HEK293T (cell line): ENCODE measurements at regions not wholly inside any gene's neighbourhood (a gene's known extent, or its start where the extent isn't known, plus 50 kb on each side); places are given as distances from the start of the nearest gene placed in this dataset.

Source experiments
- CTCF ChIA-PET: fragments of 350-600 bp; formaldehyde crosslinking; extraction: SDS; loops from one replicate; lab custom pipeline; 2021; ENCODE audit warnings: antibody characterized with exemption, inconsistent platforms; lab: Yijun Ruan, JAX
- POLR2A ChIA-PET: fragments of 350-600 bp; formaldehyde crosslinking; extraction: SDS; loops from one replicate; lab custom pipeline; 2020; ENCODE audit warnings: antibody characterized with exemption, inconsistent platforms; lab: Yijun Ruan, JAX
- DNase-seq: peaks from one replicate; pipeline ENCODE4 v3.0.0; 2012; ENCODE audit warnings: mixed read lengths; ENCODE audit errors: extremely low spot score
- ARNT ChIP-seq: fragments of 450-650 bp; IDR thresholded peaks from 2 replicates; pipeline ENCODE4 v1.6.1; 2017; ENCODE audit warnings: mild to moderate bottlenecking
- BHLHE40 ChIP-seq: fragments of 450-650 bp; IDR thresholded peaks from 2 replicates; pipeline ENCODE4 v1.6.1; 2016; ENCODE audit warnings: mild to moderate bottlenecking, moderate library complexity, borderline replicate concordance
- CTBP1 ChIP-seq: fragments of 450-650 bp; IDR thresholded peaks from 2 replicates; pipeline ENCODE4 v1.6.1; 2016; ENCODE audit warnings: borderline replicate concordance
- ELF4 ChIP-seq: fragments of 450-650 bp; IDR thresholded peaks from 2 replicates; pipeline ENCODE4 v1.6.1; 2017; ENCODE audit warnings: antibody characterized with exemption
- FOXA1 ChIP-seq: fragments of 450-650 bp; IDR thresholded peaks from 2 replicates; pipeline ENCODE4 v1.6.1; 2016; ENCODE audit warnings: mild to moderate bottlenecking
- FOXK2 ChIP-seq: fragments of 450-650 bp; IDR thresholded peaks from 2 replicates; pipeline ENCODE4 v1.6.1; 2016; ENCODE audit warnings: mild to moderate bottlenecking
- FOXM1 ChIP-seq: fragments of 450-650 bp; IDR thresholded peaks from 2 replicates; pipeline ENCODE4 v1.6.1; 2017; ENCODE audit warnings: mild to moderate bottlenecking, borderline replicate concordance
- HDGF ChIP-seq: fragments of 450-650 bp; IDR thresholded peaks from 2 replicates; pipeline ENCODE4 v1.6.1; 2017; ENCODE audit warnings: antibody characterized with exemption, borderline replicate concordance
- L3MBTL2 ChIP-seq: fragments of 450-650 bp; conservative IDR thresholded peaks from 2 replicates; pipeline ENCODE4 v1.6.1; 2016; ENCODE audit warnings: mild to moderate bottlenecking
- LEF1 ChIP-seq: fragments of 450-650 bp; IDR thresholded peaks from 2 replicates; pipeline ENCODE4 v1.6.1; 2017; ENCODE audit warnings: mild to moderate bottlenecking, borderline replicate concordance
- NFRKB ChIP-seq: fragments of 450-650 bp; IDR thresholded peaks from 2 replicates; pipeline ENCODE4 v1.6.1; 2016; ENCODE audit warnings: mild to moderate bottlenecking, moderate library complexity
- SP1 ChIP-seq: fragments of 450-650 bp; IDR thresholded peaks from 2 replicates; pipeline ENCODE4 v1.6.1; 2017
- SUZ12 ChIP-seq: fragments of 450-650 bp; IDR thresholded peaks from 2 replicates; pipeline ENCODE4 v1.6.1; 2016; ENCODE audit warnings: mild to moderate bottlenecking
- TARDBP ChIP-seq: fragments of 450-650 bp; IDR thresholded peaks from 2 replicates; pipeline ENCODE4 v1.6.1; 2016
- ZNF384 ChIP-seq: fragments of 450-650 bp; IDR thresholded peaks from 2 replicates; pipeline ENCODE4 v1.6.1; 2016
- TF ChIP-seq, protein P1 (sequence below): fragments of 450-650 bp; IDR thresholded peaks from 2 replicates; pipeline ENCODE4 v1.6.1; 2016

DNA sequence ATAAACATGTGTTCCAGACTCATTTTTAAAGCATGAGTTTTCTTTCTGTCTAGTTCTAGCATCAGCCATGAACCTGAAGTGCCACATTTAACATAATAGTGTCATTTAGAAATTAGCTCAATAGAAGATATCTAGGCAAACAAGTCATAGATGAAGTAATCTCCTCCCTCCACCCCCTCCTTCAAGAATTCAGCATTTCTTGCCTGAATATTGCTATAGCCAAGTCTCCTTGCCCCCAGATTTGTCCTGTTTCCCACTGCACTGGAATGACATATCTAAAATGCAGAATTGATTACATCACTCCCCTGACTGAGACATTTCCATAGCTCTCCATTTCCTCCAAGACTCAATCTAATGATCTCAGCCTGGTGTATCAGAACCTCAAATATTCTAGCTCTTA is 134.9 kb upstream of the BACH2 start:
- ChIA-PET CTCF (no interaction called here), POLR2A (no interaction called here)

DNA sequence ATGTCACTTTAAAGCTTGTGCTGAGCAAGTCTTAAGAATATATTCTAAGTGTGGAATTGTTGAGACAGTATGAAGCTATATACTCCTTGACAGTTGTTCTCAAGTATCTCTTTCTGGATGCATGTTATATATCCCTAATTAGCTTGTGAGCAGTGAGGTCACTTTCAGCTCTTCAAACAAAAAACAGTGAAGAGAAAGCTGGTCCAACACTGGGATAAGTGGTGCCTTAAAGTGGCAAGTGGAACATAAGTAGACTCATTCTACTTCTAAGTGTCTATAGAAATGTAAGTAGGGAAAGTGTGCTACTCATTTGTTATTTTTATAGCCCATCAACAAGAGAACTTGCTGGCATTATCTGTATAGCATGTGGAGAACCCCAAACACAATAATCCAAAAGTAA is 133.1 kb upstream of the BACH2 start:
- no peak for DNase-seq
- POLR2A ChIA-PET: no interaction called here
- CTCF ChIA-PET: no interaction called here
- TF ChIP-seq TARDBP (no peak), HDGF (no peak), CTBP1 (no peak), FOXM1 (no peak), FOXA1 (no peak), L3MBTL2 (no peak), BHLHE40 (no peak), ELF4 (no peak), ZNF384 (no peak), SP1 (no peak)

More for the DNA sequence above, 134.9 kb upstream of the BACH2 start:
- TF ChIP-seq, protein P1, sequence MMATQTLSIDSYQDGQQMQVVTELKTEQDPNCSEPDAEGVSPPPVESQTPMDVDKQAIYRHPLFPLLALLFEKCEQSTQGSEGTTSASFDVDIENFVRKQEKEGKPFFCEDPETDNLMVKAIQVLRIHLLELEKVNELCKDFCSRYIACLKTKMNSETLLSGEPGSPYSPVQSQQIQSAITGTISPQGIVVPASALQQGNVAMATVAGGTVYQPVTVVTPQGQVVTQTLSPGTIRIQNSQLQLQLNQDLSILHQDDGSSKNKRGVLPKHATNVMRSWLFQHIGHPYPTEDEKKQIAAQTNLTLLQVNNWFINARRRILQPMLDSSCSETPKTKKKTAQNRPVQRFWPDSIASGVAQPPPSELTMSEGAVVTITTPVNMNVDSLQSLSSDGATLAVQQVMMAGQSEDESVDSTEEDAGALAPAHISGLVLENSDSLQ: no peak
- TF ChIP-seq HDGF: no peak
- TF ChIP-seq NFRKB: no peak
- TF ChIP-seq LEF1: no peak
- no peak for TF ChIP-seq SP1
- no peak for TF ChIP-seq FOXK2
- no peak for TF ChIP-seq FOXA1
- no peak for TF ChIP-seq ARNT
- TF ChIP-seq FOXM1: no peak
- TF ChIP-seq TARDBP: no peak
- TF ChIP-seq L3MBTL2: no peak
- no peak for DNase-seq

DNA sequence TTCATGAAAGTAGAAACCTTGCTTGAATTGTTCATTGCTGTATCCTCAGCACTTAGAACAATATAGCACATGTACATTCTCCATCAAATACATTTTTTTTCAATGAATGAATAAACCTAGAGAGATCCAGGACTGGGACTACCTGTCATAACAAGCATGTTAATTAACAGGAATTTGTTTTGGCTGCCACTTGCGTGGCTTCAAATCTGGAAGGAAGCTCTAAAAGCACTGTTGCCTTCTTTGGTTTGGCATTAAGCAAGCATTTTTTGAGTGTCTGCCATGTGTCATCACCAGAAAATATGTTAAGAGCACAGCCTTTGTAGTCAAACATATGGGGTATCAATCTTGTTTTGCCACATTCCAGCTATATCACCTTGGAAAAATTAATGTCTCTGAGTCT is 131.9 kb upstream of the BACH2 start:
- ChIA-PET POLR2A (no interaction called here), CTCF (no interaction called here)

DNA sequence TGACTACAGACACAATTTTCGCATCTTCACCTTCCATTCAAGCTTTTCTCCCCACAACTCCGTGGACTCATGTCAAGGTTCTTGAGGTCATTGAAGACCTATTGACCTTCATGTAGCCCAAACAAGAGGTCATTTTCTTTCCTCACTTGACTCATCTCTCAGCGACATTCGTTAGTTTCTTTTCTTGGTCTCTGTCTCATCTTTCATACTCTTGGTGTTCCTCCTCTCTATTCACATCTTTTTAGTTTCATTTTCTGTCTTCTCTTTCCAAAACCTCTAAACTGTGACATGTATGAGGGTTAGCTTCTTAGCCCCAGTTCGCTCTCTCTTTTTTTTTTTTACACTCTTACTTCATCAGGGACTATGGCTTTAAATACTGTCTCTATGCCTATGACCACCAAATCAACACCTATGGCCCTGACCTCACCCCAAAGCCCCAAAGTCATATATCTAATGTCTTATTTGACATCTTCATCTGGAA is 128.6 kb upstream of the BACH2 start:
- POLR2A ChIA-PET: interaction anchor here (1.2 kb wide), 1 partner anchor 12 kb away, joined by 3 read pairs; no protein-coding TSS in a partner anchor
- TF ChIP-seq HDGF (no peak), SUZ12 (no peak), TARDBP (no peak)
- CTCF ChIA-PET: no interaction called here
- DNase-seq: no peak

More for the DNA sequence above, 131.9 kb upstream of the BACH2 start:
- DNase-seq: no peak
- TF ChIP-seq TARDBP (no peak), ARNT (no peak), ZNF384 (no peak), SP1 (no peak), SUZ12 (no peak), HDGF (no peak), FOXM1 (no peak), CTBP1 (no peak), FOXK2 (no peak), FOXA1 (no peak), ELF4 (no peak), NFRKB (no peak), BHLHE40 (no peak), LEF1 (no peak), L3MBTL2 (no peak)
- TF ChIP-seq, protein P1: no peak

DNA sequence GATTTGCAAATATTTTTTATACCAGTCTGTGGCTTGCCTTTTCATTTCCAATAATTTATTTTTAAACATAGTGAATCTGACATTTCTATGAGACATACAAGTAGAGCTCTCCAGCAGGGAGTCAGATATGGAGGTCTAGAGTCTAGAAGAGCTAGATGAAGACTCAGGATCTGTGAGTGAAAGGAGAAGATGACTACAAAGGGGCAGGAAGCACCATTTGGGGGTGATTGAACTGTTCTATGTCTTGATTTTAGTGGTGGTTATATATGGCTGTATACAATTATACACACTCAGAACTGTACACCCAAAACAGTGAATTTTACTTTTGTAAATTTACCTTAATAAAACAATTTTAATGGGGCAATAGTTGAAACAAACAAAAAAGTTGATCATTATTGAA is 127.9 kb upstream of the BACH2 start:
- no peak for DNase-seq
- CTCF ChIA-PET: interaction anchor here (1.5 kb wide), 1 partner anchor 52 kb away, joined by 3 read pairs; no protein-coding TSS in a partner anchor
- TF ChIP-seq ZNF384: no peak
- no peak for TF ChIP-seq L3MBTL2
- TF ChIP-seq CTBP1: no peak
- no peak for TF ChIP-seq ELF4
- TF ChIP-seq FOXM1: no peak
- TF ChIP-seq BHLHE40: no peak
- no peak for TF ChIP-seq TARDBP
- no peak for TF ChIP-seq FOXA1
- TF ChIP-seq, protein P1: no peak
- TF ChIP-seq NFRKB: no peak
- TF ChIP-seq SUZ12: no peak
- TF ChIP-seq FOXK2: no peak
- no peak for TF ChIP-seq SP1
- POLR2A ChIA-PET: interaction anchor here (1.2 kb wide), 1 partner anchor 11 kb away, joined by 3 read pairs; no protein-coding TSS in a partner anchor

DNA sequence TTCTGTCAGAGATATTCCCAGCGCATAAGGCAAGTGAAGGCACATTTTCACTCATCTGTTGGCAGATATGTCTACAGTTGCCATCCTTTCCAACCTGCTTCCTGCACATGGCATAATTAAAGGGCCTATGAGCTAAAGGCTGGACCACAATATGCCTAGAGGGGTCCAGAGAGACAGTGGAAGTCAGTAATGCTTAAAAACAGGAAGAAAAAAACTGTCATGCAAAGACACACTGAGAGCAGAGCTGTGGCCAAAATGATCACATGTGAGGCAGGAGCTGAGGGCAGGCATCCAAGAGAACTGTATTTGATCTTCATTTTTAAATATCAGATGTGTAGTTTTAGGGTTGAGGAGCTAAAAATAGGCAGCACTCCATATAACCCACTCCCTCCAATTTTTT is 125.0 kb upstream of the BACH2 start:
- TF ChIP-seq ZNF384: no peak
- TF ChIP-seq SUZ12: no peak
- TF ChIP-seq, protein P1: no peak
- no peak for TF ChIP-seq BHLHE40
- TF ChIP-seq LEF1: no peak
- no peak for TF ChIP-seq FOXM1
- no peak for TF ChIP-seq CTBP1
- no peak for TF ChIP-seq ELF4
- TF ChIP-seq ARNT: no peak
- TF ChIP-seq FOXK2: no peak
- TF ChIP-seq FOXA1: no peak
- no peak for TF ChIP-seq NFRKB
- no peak for TF ChIP-seq HDGF
- no peak for TF ChIP-seq L3MBTL2
- TF ChIP-seq SP1: no peak
- no peak for TF ChIP-seq TARDBP
- ChIA-PET CTCF (interaction anchor here (0.6 kb wide), 1 partner anchor 14 kb away, joined by 3 read pairs; no protein-coding TSS in a partner anchor), POLR2A (no interaction called here)
- DNase-seq: no peak
